ENCODE measurements at regions not wholly inside any gene's neighbourhood (a gene's known extent, or its start where the extent isn't known, plus 50 kb on each side); places are given as distances from the start of the nearest gene placed in this dataset.

DNA sequence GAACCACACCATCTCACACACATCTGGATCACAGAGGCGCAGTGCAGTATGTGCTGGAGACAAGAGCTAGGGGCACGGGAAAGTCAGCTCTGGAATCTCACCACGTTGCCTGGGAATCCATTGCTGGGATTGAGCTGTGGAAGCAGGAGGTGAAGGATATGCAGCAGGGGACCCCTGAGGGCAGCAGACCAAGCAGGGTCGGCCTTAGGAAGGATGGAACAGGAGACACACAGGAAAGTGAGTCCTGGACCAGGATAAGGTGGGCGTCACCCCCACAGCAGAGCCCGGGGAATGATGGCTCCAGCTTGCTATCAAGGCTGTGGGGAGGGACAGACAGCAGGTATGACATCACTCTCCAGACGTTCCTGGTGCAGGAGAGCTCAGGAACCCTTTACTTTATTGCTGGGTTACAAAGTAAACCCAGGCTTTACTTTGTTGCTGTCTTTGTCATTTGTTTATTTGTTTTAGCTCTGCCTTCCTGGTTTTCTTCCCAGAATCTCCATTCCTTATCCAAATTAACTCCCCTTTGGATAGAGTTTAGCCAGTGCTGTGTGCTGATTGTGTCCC lies 329.8 kb upstream of the MYT1L start:
- no peak for DNase-seq (ENCODE audit: extremely low read depth in 1 of 4, low spot score in 3 of 4)
- Histone ChIP-seq H2AFZ (ENCODE audit: low read depth, low read length) (peak overlapping the region; percentile 55; the same call in 1 of the 2 replicates), H3K9me1 (ENCODE audit: control insufficient read depth, insufficient read depth, low read length) (no peaks in the 10 kb centered on the region), H3K36me3 (ENCODE audit: control insufficient read depth, insufficient read depth, low read length) (no peaks in the 10 kb centered on the region), H3K79me2 (ENCODE audit: control insufficient read depth, insufficient read depth, low read length) (no peaks in the 10 kb centered on the region), H3K27me3 (ENCODE audit: control insufficient read depth in 2 of 2, insufficient read depth in 2 of 2, low read length in 2 of 2) (peaks cover 11 to 45% of the 10 kb centered on the region in 2 experiments; a peak in 4 of 5 replicates), H3K4me1 (replicated peaks in 1 of 2; ENCODE audit: control insufficient read depth in 2 of 2, insufficient read depth in 2 of 2, low read length in 2 of 2) (no peaks in the 10 kb centered on the region; a peak in 1 of 5 replicates), H3K9ac (ENCODE audit: insufficient read depth in 1 of 2, low read depth in 2 of 2, low read length in 2 of 2) (no peak overlapping the region), H3K27ac (ENCODE audit: extremely low read depth, low read depth, low read length) (no peak overlapping the region), H3K4me3 (no peak overlapping the region), H4K20me1 (replicated peaks; ENCODE audit: control insufficient read depth, insufficient read depth, low read length) (no peaks in the 10 kb centered on the region), H3K4me2 (ENCODE audit: insufficient read depth, low read length) (no peak overlapping the region), H3K9me3 (replicated peaks; ENCODE audit: control insufficient read depth, insufficient read depth, low read depth, low read length) (no peaks in the 10 kb centered on the region)
- CTCF ChIA-PET (ENCODE audit: low intra/inter-chr PET ratio), result no interaction called here
- WGBS (ENCODE audit: insufficient coverage, low coverage, missing lambda C conversion rate), result 5% methylated on average over 7 of the region's 7 CpGs
- ATAC-seq, result no peak
- FAIRE-seq, result no peak
- no TSS peak for BruUV-seq (replicated peaks)
- in situ Hi-C loops (cut with MboI), result no loop called here
- POLR2A ChIA-PET, result no interaction called here
- intact Hi-C loops (cut with micrococcal nuclease), result no loop called here
- TF ChIP-seq ZBTB7A (IDR thresholded peaks at IDR 0.05; ENCODE audit: borderline replicate concordance, control insufficient read depth, low read depth, low read length) (no peak), POLR2B (IDR thresholded peaks at IDR 0.05; ENCODE audit: low read depth, partially characterized antibody) (no peak), NFE2L1 (tag; IDR thresholded peaks at IDR 0.05; ENCODE audit: borderline replicate concordance, low read depth) (no peak), ZSCAN32 (CRISPR knock-in tag; IDR thresholded peaks at IDR 0.05) (no peak), ZNF124 (CRISPR knock-in tag; IDR thresholded peaks at IDR 0.05) (no peak), CCNT2 (IDR thresholded peaks at IDR 0.05; ENCODE audit: borderline replicate concordance, extremely low read depth, insufficient read length, low read depth, low read length) (no peak), FOXM1 (IDR thresholded peaks at IDR 0.05; ENCODE audit: low read depth) (no peak), FOXM1 (CRISPR knock-in tag; IDR thresholded peaks at IDR 0.05; ENCODE audit: low read depth) (no peak), PRMT5 (CRISPR knock-in tag; IDR thresholded peaks at IDR 0.05) (no peak), NR2F6 (CRISPR knock-in tag; IDR thresholded peaks at IDR 0.05) (no peak), EZH2 (IDR thresholded peaks at IDR 0.05; ENCODE audit: borderline replicate concordance, low read depth, low read length) (no peak), HDAC3 (IDR thresholded peaks at IDR 0.05; ENCODE audit: borderline replicate concordance, partially characterized antibody) (no peak), MEF2D (tag; conservative IDR thresholded peaks at IDR 0.05; ENCODE audit: low read depth) (no peak), TOE1 (IDR thresholded peaks at IDR 0.05; ENCODE audit: borderline replicate concordance) (no peak), TOE1 (CRISPR knock-in tag; IDR thresholded peaks at IDR 0.05; ENCODE audit: borderline replicate concordance, low read depth) (no peak), CBFB (CRISPR knock-in tag; IDR thresholded peaks at IDR 0.05) (no peak)
- TF ChIP-seq, protein P1, sequence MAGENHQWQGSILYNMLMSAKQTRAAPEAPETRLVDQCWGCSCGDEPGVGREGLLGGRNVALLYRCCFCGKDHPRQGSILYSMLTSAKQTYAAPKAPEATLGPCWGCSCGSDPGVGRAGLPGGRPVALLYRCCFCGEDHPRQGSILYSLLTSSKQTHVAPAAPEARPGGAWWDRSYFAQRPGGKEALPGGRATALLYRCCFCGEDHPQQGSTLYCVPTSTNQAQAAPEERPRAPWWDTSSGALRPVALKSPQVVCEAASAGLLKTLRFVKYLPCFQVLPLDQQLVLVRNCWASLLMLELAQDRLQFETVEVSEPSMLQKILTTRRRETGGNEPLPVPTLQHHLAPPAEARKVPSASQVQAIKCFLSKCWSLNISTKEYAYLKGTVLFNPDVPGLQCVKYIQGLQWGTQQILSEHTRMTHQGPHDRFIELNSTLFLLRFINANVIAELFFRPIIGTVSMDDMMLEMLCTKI (IDR thresholded peaks at IDR 0.05; ENCODE audit: partially characterized antibody), result no peak
- TF ChIP-seq, protein P2, sequence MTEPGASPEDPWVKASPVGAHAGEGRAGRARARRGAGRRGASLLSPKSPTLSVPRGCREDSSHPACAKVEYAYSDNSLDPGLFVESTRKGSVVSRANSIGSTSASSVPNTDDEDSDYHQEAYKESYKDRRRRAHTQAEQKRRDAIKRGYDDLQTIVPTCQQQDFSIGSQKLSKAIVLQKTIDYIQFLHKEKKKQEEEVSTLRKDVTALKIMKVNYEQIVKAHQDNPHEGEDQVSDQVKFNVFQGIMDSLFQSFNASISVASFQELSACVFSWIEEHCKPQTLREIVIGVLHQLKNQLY (CRISPR knock-in tag; conservative IDR thresholded peaks at IDR 0.05), result no peak

All from K562 (cell line).